T-cell (primary cell): ENCODE measurements at regions not wholly inside any gene's neighbourhood (a gene's known extent, or its start where the extent isn't known, plus 50 kb on each side); places are given as distances from the start of the nearest gene placed in this dataset.

Experiments used
- ATAC-seq, 4 experiments: fragments of 200-7000 bp in 3 of 4; fragments of 150-1000 bp in 1 of 4; cut with Tn5 transposase; replicated peaks in 1 of 4; 1 replicate in 3 of 4; 2 replicates in 1 of 4; pipeline ENCODE4 v1.10.0; 2021; ENCODE audit warnings: moderate library complexity in 3 of 4, mild to moderate bottlenecking in 2 of 4, moderate number of reproducible peaks in 1 of 4
- CTCF ChIA-PET, 2 donors: fragments of 300-600 bp; sonication (Branson Sonifier 250); formaldehyde crosslinking; loops; one replicate each; lab custom pipeline; 2022; ENCODE audit warnings: antibody characterized with exemption in 2 of 2; lab: Charles Lee
- POLR2A ChIA-PET, 2 donors: fragments of 300-600 bp; sonication (Branson Sonifier 250); formaldehyde crosslinking; loops; one replicate each; lab custom pipeline; 2022; ENCODE audit warnings: antibody characterized with exemption in 2 of 2; lab: Charles Lee
- DNase-seq, 35 experiments: peaks; one replicate each; pipeline versions ENCODE4 v3.0.0 to v3.0.0-alpha.2; 2013 to 2023
- H3K27ac ChIP-seq: one replicate; pipeline ENCODE4 v1.5.1; 2013; ENCODE audit warnings: low read length
- H3K27me3 ChIP-seq, 2 experiments: replicated peaks in 1 of 2; 1 replicate in 1 of 2; 2 replicates in 1 of 2; pipeline versions ENCODE4 v1.6.1 to v1.7.0; 2013; ENCODE audit warnings: low read length in 1 of 2, mixed read lengths in 1 of 2; ENCODE audit not compliant: control insufficient read depth in 2 of 2, insufficient read depth in 2 of 2; ENCODE audit errors: extremely low read depth in 1 of 2
- H3K36me3 ChIP-seq, 2 donors: 1 replicate in 1 of 2; 2 replicates in 1 of 2; pipeline versions ENCODE4 v1.6.1 to v1.7.0; 2013; ENCODE audit warnings: low read length in 1 of 2; ENCODE audit not compliant: control insufficient read depth in 2 of 2, insufficient read depth in 1 of 2; ENCODE audit errors: extremely low read depth in 1 of 2
- H3K4me1 ChIP-seq, 2 experiments: 1 replicate in 1 of 2; 2 replicates in 1 of 2; pipeline versions ENCODE4 v1.6.1 to v1.7.0; 2013; ENCODE audit warnings: low read length in 2 of 2, mixed read lengths in 1 of 2; ENCODE audit not compliant: insufficient read depth in 2 of 2, control insufficient read depth in 1 of 2; ENCODE audit errors: extremely low read depth in 1 of 2
- H3K4me3 ChIP-seq, 2 donors: 1 replicate in 1 of 2; 2 replicates in 1 of 2; pipeline versions ENCODE4 v1.5.1 to v1.7.0; 2013; ENCODE audit warnings: mild to moderate bottlenecking in 2 of 2, low read length in 1 of 2, moderate library complexity in 1 of 2; ENCODE audit not compliant: control insufficient read depth in 1 of 2; ENCODE audit errors: extremely low read depth in 1 of 2
- H3K9me3 ChIP-seq: 2 replicates; pipeline ENCODE4 v1.7.0; 2013
- H3K27ac Mint-ChIP-seq, 2 donors: one replicate each; pipeline ENCODE4 v1.8.0; 2020 to 2021; ENCODE audit warnings: mild to moderate bottlenecking in 2 of 2, mixed read lengths in 2 of 2
- H3K27me3 Mint-ChIP-seq, 2 donors: one replicate each; pipeline ENCODE4 v1.8.0; 2021 to 2022; ENCODE audit warnings: mixed read lengths in 2 of 2
- H3K36me3 Mint-ChIP-seq: one replicate; pipeline ENCODE4 v1.8.0; 2021; ENCODE audit warnings: mixed read lengths
- H3K4me1 Mint-ChIP-seq, 3 donors: one replicate each; pipeline ENCODE4 v1.8.0; 2020 to 2022; ENCODE audit warnings: mixed read lengths in 3 of 3, mild to moderate bottlenecking in 1 of 3
- H3K4me3 Mint-ChIP-seq, 3 donors: one replicate each; pipeline ENCODE4 v1.8.0; 2020 to 2022; ENCODE audit warnings: mild to moderate bottlenecking in 3 of 3, mixed read lengths in 3 of 3, moderate library complexity in 3 of 3
- H3K9me3 Mint-ChIP-seq, 3 donors: one replicate each; pipeline ENCODE4 v1.8.0; 2020 to 2022; ENCODE audit warnings: mixed read lengths in 3 of 3
- WGBS: methylation state at CpG from one replicate; pipeline ENCODE4 v1.1.5; 2013; ENCODE audit warnings: missing lambda C conversion rate; ENCODE audit not compliant: insufficient coverage; 5-methylcytosine and 5-hydroxymethylcytosine counted together

- no peak overlapping the region for H3K4me3 Mint-ChIP-seq
- Histone ChIP-seq H3K4me3 (no peak overlapping the region), H3K36me3 (no peaks in the 10 kb centered on the region), H3K27me3 (no peaks in the 10 kb centered on the region), H3K9me3 (no peaks in the 10 kb centered on the region), H3K27ac (no peak overlapping the region), H3K4me1 (no peaks in the 10 kb centered on the region)
- H3K27ac Mint-ChIP-seq, result no peak overlapping the region
- H3K36me3 Mint-ChIP-seq, result no peaks in the 10 kb centered on the region
- no peaks in the 10 kb centered on the region for H3K4me1 Mint-ChIP-seq
- peaks cover 0 to 1% of the 10 kb centered on the region in 2 donors for H3K27me3 Mint-ChIP-seq
- no CpG with 5 or more reads among the region's 2 CpGs for WGBS
- H3K9me3 Mint-ChIP-seq, result peaks cover 3 to 17% (median 6%) of the 10 kb centered on the region in 3 donors
- ATAC-seq (no peak), DNase-seq (no peak)
- ChIA-PET POLR2A (no interaction called here), CTCF (no interaction called here)
Observed at GRCh38 chr5:82832445-82832844, 244.7 kb downstream of the TMEM167A start.

GRCh38 chr5:82828211-82828610 is 249.0 kb downstream of the TMEM167A start:
- no CpG with 5 or more reads among the region's 3 CpGs for WGBS

GRCh38 chr5:82827651-82828050 is 249.5 kb downstream of the TMEM167A start:
- no peak overlapping the region for H3K4me3 ChIP-seq
- DNase-seq, result no peak
- no peaks in the 10 kb centered on the region for H3K27me3 ChIP-seq
- no peak overlapping the region for H3K4me3 Mint-ChIP-seq
- H3K4me1 ChIP-seq, result no peaks in the 10 kb centered on the region
- no peaks in the 10 kb centered on the region for H3K36me3 Mint-ChIP-seq
- H3K27me3 Mint-ChIP-seq, result no peaks in the 10 kb centered on the region
- H3K27ac ChIP-seq, result no peak overlapping the region
- no peaks in the 10 kb centered on the region for H3K36me3 ChIP-seq
- no peaks in the 10 kb centered on the region for H3K9me3 Mint-ChIP-seq
- H3K9me3 ChIP-seq, result no peaks in the 10 kb centered on the region
- CTCF ChIA-PET, result no interaction called here
- 61% methylated on average over 3 of the region's 5 CpGs for WGBS
- no peak overlapping the region for H3K27ac Mint-ChIP-seq
- no peaks in the 10 kb centered on the region for H3K4me1 Mint-ChIP-seq
- no peak for ATAC-seq
- POLR2A ChIA-PET, result no interaction called here

More at GRCh38 chr5:82828211-82828610, 249.0 kb downstream of the TMEM167A start:
- Histone ChIP-seq H3K4me1 (no peaks in the 10 kb centered on the region), H3K27ac (no peak overlapping the region), H3K27me3 (no peaks in the 10 kb centered on the region), H3K36me3 (no peaks in the 10 kb centered on the region), H3K4me3 (no peak overlapping the region), H3K9me3 (no peaks in the 10 kb centered on the region)
- ATAC-seq (no peak), DNase-seq (no peak)
- H3K36me3 Mint-ChIP-seq, result no peaks in the 10 kb centered on the region
- no peaks in the 10 kb centered on the region for H3K27me3 Mint-ChIP-seq
- ChIA-PET CTCF (no interaction called here), POLR2A (no interaction called here)
- no peaks in the 10 kb centered on the region for H3K4me1 Mint-ChIP-seq
- no peak overlapping the region for H3K27ac Mint-ChIP-seq
- no peaks in the 10 kb centered on the region for H3K9me3 Mint-ChIP-seq
- H3K4me3 Mint-ChIP-seq, result no peak overlapping the region

DNA sequence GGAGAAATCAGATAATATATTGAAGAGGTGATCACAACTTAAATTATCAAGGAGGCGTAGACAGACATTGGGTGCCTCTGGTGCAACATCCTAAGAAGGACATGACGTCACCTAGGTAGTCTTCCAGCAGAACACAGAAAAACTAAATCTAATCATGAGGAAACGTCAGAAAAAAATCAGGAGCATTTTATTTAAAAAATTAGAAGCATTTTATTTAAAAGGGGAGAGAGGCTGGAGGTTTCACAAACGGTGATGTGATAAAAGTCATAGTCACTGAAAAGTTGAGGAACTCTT is 254.6 kb downstream of the TMEM167A start:
- Histone ChIP-seq H3K4me1 (peaks cover 0 to 3% of the 10 kb centered on the region in 2 experiments), H3K36me3 (no peaks in the 10 kb centered on the region), H3K27ac (no peak overlapping the region), H3K9me3 (no peaks in the 10 kb centered on the region), H3K27me3 (no peaks in the 10 kb centered on the region), H3K4me3 (no peak overlapping the region)
- Mint-ChIP-seq H3K4me3 (no peak overlapping the region), H3K27me3 (no peaks in the 10 kb centered on the region), H3K36me3 (no peaks in the 10 kb centered on the region), H3K4me1 (peaks cover 0 to 9% (median 7%) of the 10 kb centered on the region in 3 donors), H3K27ac (no peak overlapping the region), H3K9me3 (no peaks in the 10 kb centered on the region)
- CTCF ChIA-PET, result no interaction called here
- POLR2A ChIA-PET, result no interaction called here
- no peak for ATAC-seq
- DNase-seq, result no peak
- 100% methylated on average over 1 of the region's 4 CpGs for WGBS

- ChIA-PET POLR2A (no interaction called here), CTCF (no interaction called here)
- Mint-ChIP-seq H3K36me3 (no peaks in the 10 kb centered on the region), H3K4me1 (peaks cover 0 to 9% (median 7%) of the 10 kb centered on the region in 3 donors), H3K9me3 (no peaks in the 10 kb centered on the region), H3K27ac (no peak overlapping the region), H3K27me3 (no peaks in the 10 kb centered on the region), H3K4me3 (no peak overlapping the region)
- H3K27me3 ChIP-seq, result no peaks in the 10 kb centered on the region
- H3K36me3 ChIP-seq, result no peaks in the 10 kb centered on the region
- H3K9me3 ChIP-seq, result no peaks in the 10 kb centered on the region
- WGBS, result 100% methylated on average over 1 of the region's 3 CpGs
- no peak overlapping the region for H3K27ac ChIP-seq
- ATAC-seq (no peak), DNase-seq (no peak)
- no peak overlapping the region for H3K4me3 ChIP-seq
- peaks cover 0 to 3% of the 10 kb centered on the region in 2 experiments for H3K4me1 ChIP-seq
Observed at GRCh38 chr5:82821846-82822633, 255.2 kb downstream of the TMEM167A start.

DNA sequence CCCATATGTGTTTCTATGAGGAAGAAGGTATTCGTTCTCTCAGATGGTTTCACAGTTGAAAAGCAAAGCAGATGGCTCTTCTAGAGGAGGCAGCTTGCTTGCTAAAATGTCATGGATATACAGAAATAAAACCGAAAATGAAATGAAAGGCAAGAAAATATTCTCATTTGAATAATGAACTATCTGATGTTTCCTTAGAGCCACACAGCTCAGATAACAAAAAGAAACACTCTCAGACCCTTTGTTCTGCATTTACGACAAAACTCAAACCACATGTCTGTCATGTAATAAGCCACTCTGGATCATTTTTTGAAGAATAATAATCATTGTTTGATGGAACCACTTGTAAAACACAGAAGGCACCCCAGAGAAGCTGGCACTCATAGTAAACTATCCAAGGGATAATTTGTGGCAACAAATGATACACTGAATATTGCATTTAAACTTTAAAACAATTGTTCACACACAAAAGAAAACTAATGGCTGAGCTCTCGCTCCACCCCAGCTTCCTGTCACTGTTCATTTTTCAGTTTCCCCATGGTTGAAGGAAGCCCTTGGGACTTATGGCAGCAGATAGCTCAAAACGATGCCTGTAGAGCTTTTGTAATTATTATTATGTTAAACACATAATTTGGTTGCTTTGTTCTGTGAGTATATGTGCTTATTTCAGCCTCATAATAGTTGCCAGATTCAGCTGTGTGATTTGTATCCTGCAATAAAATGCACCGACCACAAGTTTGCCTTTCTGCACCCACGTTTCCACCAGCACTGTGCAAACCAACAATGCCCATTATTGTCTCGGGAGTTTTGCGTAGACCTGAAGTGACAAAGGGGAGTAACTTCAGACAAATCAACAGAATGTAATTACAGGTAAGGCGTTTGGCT is 256.0 kb downstream of the TMEM167A start:
- Histone ChIP-seq H3K4me1 (peaks cover 0 to 3% of the 10 kb centered on the region in 2 experiments), H3K27me3 (no peaks in the 10 kb centered on the region), H3K36me3 (no peaks in the 10 kb centered on the region), H3K9me3 (no peaks in the 10 kb centered on the region), H3K27ac (no peak overlapping the region), H3K4me3 (no peak overlapping the region)
- Mint-ChIP-seq H3K36me3 (no peaks in the 10 kb centered on the region), H3K9me3 (no peaks in the 10 kb centered on the region), H3K27me3 (no peaks in the 10 kb centered on the region), H3K4me3 (no peak overlapping the region), H3K4me1 (peaks cover 0 to 9% (median 7%) of the 10 kb centered on the region in 3 donors), H3K27ac (no peak overlapping the region)
- ATAC-seq (peak in 1 of 4 experiments; percentile 49), DNase-seq (no peak)
- POLR2A ChIA-PET, result no interaction called here
- CTCF ChIA-PET, result interaction anchor here in 1 of 2 donors (0.6 kb wide), 1 partner anchor 490 kb away, joined by 6 read pairs; no protein-coding TSS in a partner anchor
- WGBS, result 80% methylated on average over 2 of the region's 10 CpGs
